ENCODE measurements at regions not wholly inside any gene's neighbourhood (a gene's known extent, or its start where the extent isn't known, plus 50 kb on each side); places are given as distances from the start of the nearest gene placed in this dataset.

GRCh38 chr2:72013726-72014125 is 133.9 kb downstream of the CYP26B1 start:
- Mint-ChIP-seq H3K36me3 (ENCODE audit: low read depth) (no peaks in the 10 kb centered on the region), H3K4me3 (ENCODE audit: unreplicated experiment) (no peak overlapping the region), H3K9me3 (ENCODE audit: low read depth) (peaks cover 4% of the 10 kb centered on the region), H3K27me3 (ENCODE audit: low read depth) (peaks cover 9% of the 10 kb centered on the region), H3K4me1 (ENCODE audit: low read depth) (peaks cover 17% of the 10 kb centered on the region), H3K27ac (ENCODE audit: unreplicated experiment) (no peak overlapping the region)
- no peak for TF ChIP-seq CTCF (IDR thresholded peaks at IDR 0.05)
- DNase-seq (ENCODE audit: low spot score): peak; percentile 62

- Mint-ChIP-seq H3K27ac (ENCODE audit: unreplicated experiment) (no peak overlapping the region), H3K4me3 (ENCODE audit: unreplicated experiment) (no peak overlapping the region), H3K4me1 (ENCODE audit: low read depth) (peaks cover 17% of the 10 kb centered on the region), H3K27me3 (ENCODE audit: low read depth) (peaks cover 9% of the 10 kb centered on the region), H3K9me3 (ENCODE audit: low read depth) (peaks cover 4% of the 10 kb centered on the region), H3K36me3 (ENCODE audit: low read depth) (no peaks in the 10 kb centered on the region)
- DNase-seq (ENCODE audit: low spot score): peak; percentile 54
- no peak for TF ChIP-seq CTCF (IDR thresholded peaks at IDR 0.05)
These were observed 134.6 kb downstream of the CYP26B1 start for GRCh38 chr2:72012886-72013574.

GRCh38 chr2:72011791-72012190 is 135.9 kb downstream of the CYP26B1 start:
- H3K4me1 Mint-ChIP-seq (ENCODE audit: low read depth): peaks cover 17% of the 10 kb centered on the region
- DNase-seq (ENCODE audit: low spot score): peak; percentile 27
- no peak overlapping the region for H3K4me3 Mint-ChIP-seq (ENCODE audit: unreplicated experiment)
- no peaks in the 10 kb centered on the region for H3K36me3 Mint-ChIP-seq (ENCODE audit: low read depth)
- no peak overlapping the region for H3K27ac Mint-ChIP-seq (ENCODE audit: unreplicated experiment)
- H3K27me3 Mint-ChIP-seq (ENCODE audit: low read depth): peaks cover 9% of the 10 kb centered on the region
- TF ChIP-seq CTCF (IDR thresholded peaks at IDR 0.05): no peak
- peaks cover 4% of the 10 kb centered on the region for H3K9me3 Mint-ChIP-seq (ENCODE audit: low read depth)

- Mint-ChIP-seq H3K4me3 (ENCODE audit: unreplicated experiment) (no peak overlapping the region), H3K4me1 (ENCODE audit: low read depth) (peaks cover 17% of the 10 kb centered on the region), H3K36me3 (ENCODE audit: low read depth) (no peaks in the 10 kb centered on the region), H3K9me3 (ENCODE audit: low read depth) (peaks cover 4% of the 10 kb centered on the region), H3K27me3 (ENCODE audit: low read depth) (peaks cover 9% of the 10 kb centered on the region), H3K27ac (ENCODE audit: unreplicated experiment) (no peak overlapping the region)
- no peak for TF ChIP-seq CTCF (IDR thresholded peaks at IDR 0.05)
- DNase-seq (ENCODE audit: low spot score): no peak
These were observed 136.3 kb downstream of the CYP26B1 start for GRCh38 chr2:72011370-72011689.

GRCh38 chr2:72010647-72011369 is 136.9 kb downstream of the CYP26B1 start:
- no peak for TF ChIP-seq CTCF (IDR thresholded peaks at IDR 0.05)
- DNase-seq (ENCODE audit: low spot score): peak; percentile 37
- no peaks in the 10 kb centered on the region for H3K36me3 Mint-ChIP-seq (ENCODE audit: low read depth)
- no peak overlapping the region for H3K27ac Mint-ChIP-seq (ENCODE audit: unreplicated experiment)
- H3K27me3 Mint-ChIP-seq (ENCODE audit: low read depth): peaks cover 11% of the 10 kb centered on the region
- peaks cover 17% of the 10 kb centered on the region for H3K4me1 Mint-ChIP-seq (ENCODE audit: low read depth)
- no peak overlapping the region for H3K4me3 Mint-ChIP-seq (ENCODE audit: unreplicated experiment)
- peaks cover 4% of the 10 kb centered on the region for H3K9me3 Mint-ChIP-seq (ENCODE audit: low read depth)
